GM23338 (cell line): ENCODE measurements at regions not wholly inside any gene's neighbourhood (a gene's known extent, or its start where the extent isn't known, plus 50 kb on each side); places are given as distances from the start of the nearest gene placed in this dataset.

Experiments used
- ATAC-seq: fragments of 200-7000 bp; cut with Tn5 transposase; 3 replicates; pipeline ENCODE4 v1.9.1; 2020
- DNase-seq: peaks from one replicate; pipeline ENCODE4 v3.0.0-alpha.2; 2015; ENCODE audit warnings: low spot score
- H2AFZ ChIP-seq: fragments of 200-600 bp; sonication (generic); 2 replicates; pipeline ENCODE4 v1.8.0; 2016; ENCODE audit warnings: antibody characterized with exemption, mild to moderate bottlenecking, moderate library complexity
- H3F3A ChIP-seq: fragments of 200-600 bp; sonication (generic); replicated peaks from 2 replicates; pipeline ENCODE4 v1.8.0; 2017; ENCODE audit warnings: antibody characterized with exemption, mixed run types, low read depth
- H3K27ac ChIP-seq: fragments of 200-600 bp; sonication (generic); 2 replicates; pipeline ENCODE4 v1.6.1; 2016; ENCODE audit warnings: low read depth
- H3K27me3 ChIP-seq: fragments of 200-600 bp; sonication (generic); 2 replicates; pipeline ENCODE4 v1.8.0; 2016; ENCODE audit warnings: mild to moderate bottlenecking, mixed run types, moderate library complexity; ENCODE audit not compliant: insufficient read depth
- H3K36me3 ChIP-seq: fragments of 200-600 bp; sonication (generic); 2 replicates; pipeline ENCODE4 v1.8.0; 2016; ENCODE audit warnings: mild to moderate bottlenecking; ENCODE audit not compliant: insufficient read depth
- H3K4me1 ChIP-seq: fragments of 200-600 bp; sonication (generic); 2 replicates; pipeline ENCODE4 v1.8.0; 2016; ENCODE audit warnings: mild to moderate bottlenecking, moderate library complexity; ENCODE audit not compliant: insufficient read depth
- H3K4me2 ChIP-seq: fragments of 200-600 bp; sonication (generic); 2 replicates; pipeline ENCODE4 v1.7.1; 2017; ENCODE audit warnings: mixed run types
- H3K4me3 ChIP-seq: fragments of 200-600 bp; sonication (generic); 2 replicates; pipeline ENCODE4 v1.6.1; 2016; ENCODE audit warnings: mixed run types
- H3K79me2 ChIP-seq: fragments of 200-600 bp; sonication (generic); replicated peaks from 2 replicates; pipeline ENCODE4 v1.8.0; 2017; ENCODE audit warnings: mild to moderate bottlenecking; ENCODE audit not compliant: insufficient read depth
- H3K9me2 ChIP-seq: fragments of 200-600 bp; sonication (generic); 2 replicates; pipeline ENCODE4 v1.8.0; 2017; ENCODE audit not compliant: insufficient read depth
- H4K20me1 ChIP-seq: fragments of 200-600 bp; sonication (generic); replicated peaks from 2 replicates; pipeline ENCODE4 v1.8.0; 2017; ENCODE audit warnings: mild to moderate bottlenecking; ENCODE audit not compliant: insufficient read depth
- H3K27ac Mint-ChIP-seq: 2 replicates; pipeline ENCODE4 v1.8.0; 2020; ENCODE audit warnings: inconsistent platforms, mild to moderate bottlenecking, moderate library complexity, mixed read lengths
- H3K27me3 Mint-ChIP-seq: 3 replicates; pipeline ENCODE4 v1.8.0; 2022; ENCODE audit warnings: low read depth, mild to moderate bottlenecking, moderate library complexity, mixed read lengths, inconsistent platforms; ENCODE audit not compliant: insufficient read depth, poor library complexity
- H3K36me3 Mint-ChIP-seq: 3 replicates; pipeline ENCODE4 v1.8.0; 2021; ENCODE audit warnings: low read depth, mild to moderate bottlenecking, inconsistent platforms, moderate library complexity, mixed read lengths
- H3K4me1 Mint-ChIP-seq: 3 replicates; pipeline ENCODE4 v1.8.0; 2020; ENCODE audit warnings: mild to moderate bottlenecking, inconsistent platforms, mixed read lengths
- H3K4me3 Mint-ChIP-seq: 3 replicates; pipeline ENCODE4 v1.8.0; 2021; ENCODE audit warnings: moderate library complexity, mild to moderate bottlenecking, inconsistent platforms, mixed read lengths
- H3K9me3 Mint-ChIP-seq: 3 replicates; pipeline ENCODE4 v1.8.0; 2020; ENCODE audit warnings: moderate library complexity, mild to moderate bottlenecking, inconsistent platforms, mixed read lengths
- EZH2 ChIP-seq: fragments of 200-600 bp; sonication (generic); IDR thresholded peaks from one replicate; pipeline ENCODE4 v1.8.0; 2017; ENCODE audit warnings: antibody characterized with exemption, mild to moderate bottlenecking, low read depth; ENCODE audit not compliant: unreplicated experiment
- EZH2phosphoT487 ChIP-seq: fragments of 200-600 bp; sonication (generic); IDR thresholded peaks from one replicate; pipeline ENCODE4 v1.8.1; 2018; ENCODE audit warnings: antibody characterized with exemption; ENCODE audit not compliant: unreplicated experiment
- JUNB ChIP-seq: IDR thresholded peaks from one replicate; pipeline ENCODE4 v1.6.1; 2016; ENCODE audit warnings: antibody characterized with exemption; ENCODE audit not compliant: unreplicated experiment
- ZNF114 ChIP-seq: fragments of 250-450 bp; sonication (Bioruptor Pico); IDR thresholded peaks from 2 replicates; pipeline ENCODE4 v1.5.0; 2020; ENCODE audit warnings: mild to moderate bottlenecking, moderate library complexity
- TF ChIP-seq, protein P1 (sequence below): fragments of 250-450 bp; sonication (Bioruptor Pico); IDR thresholded peaks from 2 replicates; pipeline ENCODE4 v1.5.0; 2020; ENCODE audit warnings: mild to moderate bottlenecking, moderate library complexity
- TF ChIP-seq, protein P2 (sequence below): IDR thresholded peaks from 2 replicates; pipeline ENCODE4 v1.6.1; 2016; ENCODE audit warnings: antibody characterized with exemption
- TF ChIP-seq, protein P3 (sequence below): IDR thresholded peaks from one replicate; pipeline ENCODE4 v1.6.1; 2018; ENCODE audit warnings: antibody characterized with exemption; ENCODE audit not compliant: unreplicated experiment
- TF ChIP-seq, protein P4 (sequence below), 2 experiments: fragments of 200-600 bp in 1 of 2; sonication (generic) in 1 of 2; conservative IDR thresholded peaks; 2 replicates each; pipeline versions ENCODE4 v1.5.1 to v1.6.1; 2016 to 2017; ENCODE audit warnings: antibody characterized with exemption in 2 of 2, low read depth in 2 of 2, mild to moderate bottlenecking in 2 of 2, moderate library complexity in 1 of 2

DNA sequence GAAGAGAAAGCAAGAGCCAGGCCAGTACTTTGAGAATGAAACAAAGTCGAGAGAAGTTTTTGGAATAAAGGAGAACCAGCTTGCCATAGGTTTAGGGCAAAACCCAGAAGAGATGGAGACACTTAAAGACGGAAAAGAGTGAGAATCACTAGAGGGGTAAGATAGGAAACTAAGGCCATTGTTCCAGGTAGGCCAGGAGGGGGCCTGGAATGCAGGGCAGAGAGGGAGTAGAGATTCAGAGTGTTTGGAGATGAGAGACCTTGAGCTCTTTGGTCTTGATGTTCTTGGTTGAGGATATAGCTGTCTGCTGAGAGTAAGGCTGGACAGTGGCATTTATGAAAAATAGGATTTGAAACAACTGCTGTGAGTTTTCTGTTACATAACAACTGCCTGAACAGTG lies 263.3 kb upstream of the POU2AF2 start:
- Mint-ChIP-seq H3K27ac (no peak overlapping the region), H3K4me3 (no peak overlapping the region), H3K27me3 (no peaks in the 10 kb centered on the region), H3K4me1 (no peaks in the 10 kb centered on the region), H3K36me3 (no peaks in the 10 kb centered on the region), H3K9me3 (peaks cover 4% of the 10 kb centered on the region; the same call in 1 of the 3 replicates)
- no peak overlapping the region for H3K27ac ChIP-seq
- no peaks in the 10 kb centered on the region; the same call in 1 of the 2 replicates for H3K9me2 ChIP-seq
- no peak overlapping the region for H2AFZ ChIP-seq
- H4K20me1 ChIP-seq = no peaks in the 10 kb centered on the region
- H3K27me3 ChIP-seq = no peaks in the 10 kb centered on the region
- no peak for DNase-seq
- no peaks in the 10 kb centered on the region for H3K4me1 ChIP-seq
- no peak overlapping the region for H3K4me2 ChIP-seq
- H3K79me2 ChIP-seq = no peaks in the 10 kb centered on the region
- no peak overlapping the region for H3K4me3 ChIP-seq
- ATAC-seq = peak; percentile 35; the same call in 1 of the 3 replicates
- TF ChIP-seq, protein P1, sequence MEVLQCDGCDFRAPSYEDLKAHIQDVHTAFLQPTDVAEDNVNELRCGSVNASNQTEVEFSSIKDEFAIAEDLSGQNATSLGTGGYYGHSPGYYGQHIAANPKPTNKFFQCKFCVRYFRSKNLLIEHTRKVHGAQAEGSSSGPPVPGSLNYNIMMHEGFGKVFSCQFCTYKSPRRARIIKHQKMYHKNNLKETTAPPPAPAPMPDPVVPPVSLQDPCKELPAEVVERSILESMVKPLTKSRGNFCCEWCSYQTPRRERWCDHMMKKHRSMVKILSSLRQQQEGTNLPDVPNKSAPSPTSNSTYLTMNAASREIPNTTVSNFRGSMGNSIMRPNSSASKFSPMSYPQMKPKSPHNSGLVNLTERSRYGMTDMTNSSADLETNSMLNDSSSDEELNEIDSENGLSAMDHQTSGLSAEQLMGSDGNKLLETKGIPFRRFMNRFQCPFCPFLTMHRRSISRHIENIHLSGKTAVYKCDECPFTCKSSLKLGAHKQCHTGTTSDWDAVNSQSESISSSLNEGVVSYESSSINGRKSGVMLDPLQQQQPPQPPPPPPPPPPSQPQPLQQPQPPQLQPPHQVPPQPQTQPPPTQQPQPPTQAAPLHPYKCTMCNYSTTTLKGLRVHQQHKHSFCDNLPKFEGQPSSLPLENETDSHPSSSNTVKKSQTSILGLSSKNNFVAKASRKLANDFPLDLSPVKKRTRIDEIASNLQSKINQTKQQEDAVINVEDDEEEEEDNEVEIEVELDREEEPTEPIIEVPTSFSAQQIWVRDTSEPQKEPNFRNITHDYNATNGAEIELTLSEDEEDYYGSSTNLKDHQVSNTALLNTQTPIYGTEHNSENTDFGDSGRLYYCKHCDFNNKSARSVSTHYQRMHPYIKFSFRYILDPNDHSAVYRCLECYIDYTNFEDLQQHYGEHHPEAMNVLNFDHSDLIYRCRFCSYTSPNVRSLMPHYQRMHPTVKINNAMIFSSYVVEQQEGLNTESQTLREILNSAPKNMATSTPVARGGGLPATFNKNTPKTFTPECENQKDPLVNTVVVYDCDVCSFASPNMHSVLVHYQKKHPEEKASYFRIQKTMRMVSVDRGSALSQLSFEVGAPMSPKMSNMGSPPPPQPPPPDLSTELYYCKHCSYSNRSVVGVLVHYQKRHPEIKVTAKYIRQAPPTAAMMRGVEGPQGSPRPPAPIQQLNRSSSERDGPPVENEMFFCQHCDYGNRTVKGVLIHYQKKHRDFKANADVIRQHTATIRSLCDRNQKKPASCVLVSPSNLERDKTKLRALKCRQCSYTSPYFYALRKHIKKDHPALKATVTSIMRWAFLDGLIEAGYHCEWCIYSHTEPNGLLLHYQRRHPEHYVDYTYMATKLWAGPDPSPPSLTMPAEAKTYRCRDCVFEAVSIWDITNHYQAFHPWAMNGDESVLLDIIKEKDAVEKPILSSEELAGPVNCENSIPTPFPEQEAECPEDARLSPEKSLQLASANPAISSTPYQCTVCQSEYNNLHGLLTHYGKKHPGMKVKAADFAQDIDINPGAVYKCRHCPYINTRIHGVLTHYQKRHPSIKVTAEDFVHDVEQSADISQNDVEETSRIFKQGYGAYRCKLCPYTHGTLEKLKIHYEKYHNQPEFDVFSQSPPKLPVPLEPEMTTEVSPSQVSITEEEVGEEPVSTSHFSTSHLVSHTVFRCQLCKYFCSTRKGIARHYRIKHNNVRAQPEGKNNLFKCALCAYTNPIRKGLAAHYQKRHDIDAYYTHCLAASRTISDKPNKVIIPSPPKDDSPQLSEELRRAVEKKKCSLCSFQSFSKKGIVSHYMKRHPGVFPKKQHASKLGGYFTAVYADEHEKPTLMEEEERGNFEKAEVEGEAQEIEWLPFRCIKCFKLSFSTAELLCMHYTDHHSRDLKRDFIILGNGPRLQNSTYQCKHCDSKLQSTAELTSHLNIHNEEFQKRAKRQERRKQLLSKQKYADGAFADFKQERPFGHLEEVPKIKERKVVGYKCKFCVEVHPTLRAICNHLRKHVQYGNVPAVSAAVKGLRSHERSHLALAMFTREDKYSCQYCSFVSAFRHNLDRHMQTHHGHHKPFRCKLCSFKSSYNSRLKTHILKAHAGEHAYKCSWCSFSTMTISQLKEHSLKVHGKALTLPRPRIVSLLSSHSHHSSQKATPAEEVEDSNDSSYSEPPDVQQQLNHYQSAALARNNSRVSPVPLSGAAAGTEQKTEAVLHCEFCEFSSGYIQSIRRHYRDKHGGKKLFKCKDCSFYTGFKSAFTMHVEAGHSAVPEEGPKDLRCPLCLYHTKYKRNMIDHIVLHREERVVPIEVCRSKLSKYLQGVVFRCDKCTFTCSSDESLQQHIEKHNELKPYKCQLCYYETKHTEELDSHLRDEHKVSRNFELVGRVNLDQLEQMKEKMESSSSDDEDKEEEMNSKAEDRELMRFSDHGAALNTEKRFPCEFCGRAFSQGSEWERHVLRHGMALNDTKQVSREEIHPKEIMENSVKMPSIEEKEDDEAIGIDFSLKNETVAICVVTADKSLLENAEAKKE (CRISPR knock-in tag) = no peak
- TF ChIP-seq EZH2phosphoT487 = no peak
- H3F3A ChIP-seq = no peaks in the 10 kb centered on the region
- no peaks in the 10 kb centered on the region for H3K36me3 ChIP-seq

DNA sequence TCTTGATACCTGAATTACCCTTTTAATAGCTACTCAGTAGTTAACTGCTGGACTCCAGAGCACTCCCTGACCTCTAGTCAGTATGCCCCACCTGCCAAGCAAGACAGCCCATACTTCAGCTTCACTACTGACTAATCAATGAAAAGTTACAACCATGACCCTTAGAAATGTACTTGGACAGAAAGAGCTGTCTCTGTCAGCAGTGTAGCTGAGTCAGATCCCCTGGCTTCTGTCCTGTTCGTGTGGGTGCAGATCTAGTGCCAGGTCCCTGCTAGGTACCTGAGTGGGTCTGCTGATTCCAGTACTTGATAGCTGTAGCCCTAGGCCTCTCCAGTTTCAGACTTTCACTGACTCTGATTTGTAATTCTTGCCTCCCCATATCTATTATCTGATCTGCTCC lies 265.8 kb upstream of the POU2AF2 start:
- Histone ChIP-seq H2AFZ (no peak overlapping the region), H3K36me3 (no peaks in the 10 kb centered on the region), H3K4me2 (no peak overlapping the region), H3K9me2 (no peaks in the 10 kb centered on the region; the same call in 1 of the 2 replicates), H3K4me1 (no peaks in the 10 kb centered on the region), H3K27me3 (no peaks in the 10 kb centered on the region), H4K20me1 (no peaks in the 10 kb centered on the region), H3K4me3 (no peak overlapping the region), H3K27ac (no peak overlapping the region), H3K79me2 (no peaks in the 10 kb centered on the region), H3F3A (no peaks in the 10 kb centered on the region)
- H3K4me3 Mint-ChIP-seq = no peak overlapping the region
- no peaks in the 10 kb centered on the region for H3K27me3 Mint-ChIP-seq
- DNase-seq (no peak), ATAC-seq (no peak)
- H3K27ac Mint-ChIP-seq = no peak overlapping the region
- peaks cover 4% of the 10 kb centered on the region; the same call in 1 of the 3 replicates for H3K9me3 Mint-ChIP-seq
- no peaks in the 10 kb centered on the region for H3K4me1 Mint-ChIP-seq
- H3K36me3 Mint-ChIP-seq = no peaks in the 10 kb centered on the region
- no peak for TF ChIP-seq JUNB
- TF ChIP-seq, protein P2, sequence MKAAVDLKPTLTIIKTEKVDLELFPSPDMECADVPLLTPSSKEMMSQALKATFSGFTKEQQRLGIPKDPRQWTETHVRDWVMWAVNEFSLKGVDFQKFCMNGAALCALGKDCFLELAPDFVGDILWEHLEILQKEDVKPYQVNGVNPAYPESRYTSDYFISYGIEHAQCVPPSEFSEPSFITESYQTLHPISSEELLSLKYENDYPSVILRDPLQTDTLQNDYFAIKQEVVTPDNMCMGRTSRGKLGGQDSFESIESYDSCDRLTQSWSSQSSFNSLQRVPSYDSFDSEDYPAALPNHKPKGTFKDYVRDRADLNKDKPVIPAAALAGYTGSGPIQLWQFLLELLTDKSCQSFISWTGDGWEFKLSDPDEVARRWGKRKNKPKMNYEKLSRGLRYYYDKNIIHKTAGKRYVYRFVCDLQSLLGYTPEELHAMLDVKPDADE = no peak
- TF ChIP-seq, protein P3, sequence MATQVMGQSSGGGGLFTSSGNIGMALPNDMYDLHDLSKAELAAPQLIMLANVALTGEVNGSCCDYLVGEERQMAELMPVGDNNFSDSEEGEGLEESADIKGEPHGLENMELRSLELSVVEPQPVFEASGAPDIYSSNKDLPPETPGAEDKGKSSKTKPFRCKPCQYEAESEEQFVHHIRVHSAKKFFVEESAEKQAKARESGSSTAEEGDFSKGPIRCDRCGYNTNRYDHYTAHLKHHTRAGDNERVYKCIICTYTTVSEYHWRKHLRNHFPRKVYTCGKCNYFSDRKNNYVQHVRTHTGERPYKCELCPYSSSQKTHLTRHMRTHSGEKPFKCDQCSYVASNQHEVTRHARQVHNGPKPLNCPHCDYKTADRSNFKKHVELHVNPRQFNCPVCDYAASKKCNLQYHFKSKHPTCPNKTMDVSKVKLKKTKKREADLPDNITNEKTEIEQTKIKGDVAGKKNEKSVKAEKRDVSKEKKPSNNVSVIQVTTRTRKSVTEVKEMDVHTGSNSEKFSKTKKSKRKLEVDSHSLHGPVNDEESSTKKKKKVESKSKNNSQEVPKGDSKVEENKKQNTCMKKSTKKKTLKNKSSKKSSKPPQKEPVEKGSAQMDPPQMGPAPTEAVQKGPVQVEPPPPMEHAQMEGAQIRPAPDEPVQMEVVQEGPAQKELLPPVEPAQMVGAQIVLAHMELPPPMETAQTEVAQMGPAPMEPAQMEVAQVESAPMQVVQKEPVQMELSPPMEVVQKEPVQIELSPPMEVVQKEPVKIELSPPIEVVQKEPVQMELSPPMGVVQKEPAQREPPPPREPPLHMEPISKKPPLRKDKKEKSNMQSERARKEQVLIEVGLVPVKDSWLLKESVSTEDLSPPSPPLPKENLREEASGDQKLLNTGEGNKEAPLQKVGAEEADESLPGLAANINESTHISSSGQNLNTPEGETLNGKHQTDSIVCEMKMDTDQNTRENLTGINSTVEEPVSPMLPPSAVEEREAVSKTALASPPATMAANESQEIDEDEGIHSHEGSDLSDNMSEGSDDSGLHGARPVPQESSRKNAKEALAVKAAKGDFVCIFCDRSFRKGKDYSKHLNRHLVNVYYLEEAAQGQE = no peak
- TF ChIP-seq, protein P4, sequence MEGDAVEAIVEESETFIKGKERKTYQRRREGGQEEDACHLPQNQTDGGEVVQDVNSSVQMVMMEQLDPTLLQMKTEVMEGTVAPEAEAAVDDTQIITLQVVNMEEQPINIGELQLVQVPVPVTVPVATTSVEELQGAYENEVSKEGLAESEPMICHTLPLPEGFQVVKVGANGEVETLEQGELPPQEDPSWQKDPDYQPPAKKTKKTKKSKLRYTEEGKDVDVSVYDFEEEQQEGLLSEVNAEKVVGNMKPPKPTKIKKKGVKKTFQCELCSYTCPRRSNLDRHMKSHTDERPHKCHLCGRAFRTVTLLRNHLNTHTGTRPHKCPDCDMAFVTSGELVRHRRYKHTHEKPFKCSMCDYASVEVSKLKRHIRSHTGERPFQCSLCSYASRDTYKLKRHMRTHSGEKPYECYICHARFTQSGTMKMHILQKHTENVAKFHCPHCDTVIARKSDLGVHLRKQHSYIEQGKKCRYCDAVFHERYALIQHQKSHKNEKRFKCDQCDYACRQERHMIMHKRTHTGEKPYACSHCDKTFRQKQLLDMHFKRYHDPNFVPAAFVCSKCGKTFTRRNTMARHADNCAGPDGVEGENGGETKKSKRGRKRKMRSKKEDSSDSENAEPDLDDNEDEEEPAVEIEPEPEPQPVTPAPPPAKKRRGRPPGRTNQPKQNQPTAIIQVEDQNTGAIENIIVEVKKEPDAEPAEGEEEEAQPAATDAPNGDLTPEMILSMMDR (conservative IDR thresholded peaks at IDR 0.05; ENCODE audit: low read depth in 2 of 2) = no peak
- TF ChIP-seq ZNF114 (CRISPR knock-in tag) = no peak
- no peak for TF ChIP-seq EZH2
